ENCODE measurements at regions not wholly inside any gene's neighbourhood (a gene's known extent, or its start where the extent isn't known, plus 50 kb on each side); places are given as distances from the start of the nearest gene placed in this dataset.

- TF ChIP-seq SUZ12 (IDR thresholded peaks at IDR 0.05) (no peak), L3MBTL2 (conservative IDR thresholded peaks at IDR 0.05) (no peak), FOXM1 (IDR thresholded peaks at IDR 0.05; ENCODE audit: borderline replicate concordance) (no peak), FOXK2 (IDR thresholded peaks at IDR 0.05) (no peak), CTBP1 (IDR thresholded peaks at IDR 0.05; ENCODE audit: borderline replicate concordance) (no peak), TARDBP (IDR thresholded peaks at IDR 0.05) (no peak), ELF4 (IDR thresholded peaks at IDR 0.05) (no peak), SP1 (IDR thresholded peaks at IDR 0.05) (no peak), HDGF (IDR thresholded peaks at IDR 0.05; ENCODE audit: borderline replicate concordance) (no peak)
- DNase-seq (ENCODE audit: extremely low spot score): no peak
- ChIA-PET POLR2A (no interaction called here), CTCF (no interaction called here)
Measured at GRCh38 chr2:12824778-12825379, 108.1 kb downstream of the TRIB2 start.

- POLR2A ChIA-PET: no interaction called here
- DNase-seq (ENCODE audit: extremely low spot score): no peak
- CTCF ChIA-PET: no interaction called here
- no peak for TF ChIP-seq FOXA1 (IDR thresholded peaks at IDR 0.05)
- TF ChIP-seq ELF4 (IDR thresholded peaks at IDR 0.05): no peak
- no peak for TF ChIP-seq PKNOX1 (IDR thresholded peaks at IDR 0.05)
- TF ChIP-seq FOXM1 (IDR thresholded peaks at IDR 0.05; ENCODE audit: borderline replicate concordance): no peak
- TF ChIP-seq L3MBTL2 (conservative IDR thresholded peaks at IDR 0.05): no peak
- no peak for TF ChIP-seq HDGF (IDR thresholded peaks at IDR 0.05; ENCODE audit: borderline replicate concordance)
- TF ChIP-seq LEF1 (IDR thresholded peaks at IDR 0.05; ENCODE audit: borderline replicate concordance): no peak
- TF ChIP-seq ARNT (IDR thresholded peaks at IDR 0.05): no peak
- no peak for TF ChIP-seq NFRKB (IDR thresholded peaks at IDR 0.05)
- TF ChIP-seq ZNF384 (IDR thresholded peaks at IDR 0.05): no peak
Measured at GRCh38 chr2:12826781-12827180, 110.0 kb downstream of the TRIB2 start.

- no peak for DNase-seq (ENCODE audit: extremely low spot score)
- ChIA-PET CTCF (no interaction called here), POLR2A (no interaction called here)
- TF ChIP-seq TARDBP (IDR thresholded peaks at IDR 0.05) (no peak), HDGF (IDR thresholded peaks at IDR 0.05; ENCODE audit: borderline replicate concordance) (no peak), ELF4 (IDR thresholded peaks at IDR 0.05) (no peak), FOXA1 (IDR thresholded peaks at IDR 0.05) (no peak), L3MBTL2 (conservative IDR thresholded peaks at IDR 0.05) (no peak), SUZ12 (IDR thresholded peaks at IDR 0.05) (no peak), CTBP1 (IDR thresholded peaks at IDR 0.05; ENCODE audit: borderline replicate concordance) (no peak), BHLHE40 (IDR thresholded peaks at IDR 0.05; ENCODE audit: borderline replicate concordance) (no peak), FOXM1 (IDR thresholded peaks at IDR 0.05; ENCODE audit: borderline replicate concordance) (no peak), ARNT (IDR thresholded peaks at IDR 0.05) (no peak)
Measured at GRCh38 chr2:12827721-12828120, 111.0 kb downstream of the TRIB2 start.

- ChIA-PET POLR2A (no interaction called here), CTCF (no interaction called here)
- TF ChIP-seq SUZ12 (IDR thresholded peaks at IDR 0.05) (no peak), LEF1 (IDR thresholded peaks at IDR 0.05; ENCODE audit: borderline replicate concordance) (no peak)
- DNase-seq (ENCODE audit: extremely low spot score): no peak
Measured at GRCh38 chr2:12828980-12829379, 112.2 kb downstream of the TRIB2 start.

- DNase-seq (ENCODE audit: extremely low spot score): no peak
- ChIA-PET CTCF (no interaction called here), POLR2A (no interaction called here)
- TF ChIP-seq PKNOX1 (IDR thresholded peaks at IDR 0.05): no peak
Measured at GRCh38 chr2:12831016-12831415, 114.3 kb downstream of the TRIB2 start.

GRCh38 chr2:12834239-12834638 is 117.5 kb downstream of the TRIB2 start:
- TF ChIP-seq CTBP1 (IDR thresholded peaks at IDR 0.05; ENCODE audit: borderline replicate concordance) (no peak), BHLHE40 (IDR thresholded peaks at IDR 0.05; ENCODE audit: borderline replicate concordance) (no peak), FOXM1 (IDR thresholded peaks at IDR 0.05; ENCODE audit: borderline replicate concordance) (no peak), TARDBP (IDR thresholded peaks at IDR 0.05) (no peak), NFRKB (IDR thresholded peaks at IDR 0.05) (no peak), SUZ12 (IDR thresholded peaks at IDR 0.05) (no peak), ARNT (IDR thresholded peaks at IDR 0.05) (no peak), FOXK2 (IDR thresholded peaks at IDR 0.05) (no peak), PKNOX1 (IDR thresholded peaks at IDR 0.05) (no peak), L3MBTL2 (conservative IDR thresholded peaks at IDR 0.05) (no peak), ZNF384 (IDR thresholded peaks at IDR 0.05) (no peak), LEF1 (IDR thresholded peaks at IDR 0.05; ENCODE audit: borderline replicate concordance) (no peak), HDGF (IDR thresholded peaks at IDR 0.05; ENCODE audit: borderline replicate concordance) (no peak)
- ChIA-PET CTCF (no interaction called here), POLR2A (no interaction called here)
- no peak for DNase-seq (ENCODE audit: extremely low spot score)

GRCh38 chr2:12835733-12836132 is 119.0 kb downstream of the TRIB2 start:
- DNase-seq (ENCODE audit: extremely low spot score): no peak
- CTCF ChIA-PET: no interaction called here
- POLR2A ChIA-PET: no interaction called here

More at GRCh38 chr2:12835733-12836132, 119.0 kb downstream of the TRIB2 start:
- TF ChIP-seq L3MBTL2 (conservative IDR thresholded peaks at IDR 0.05) (no peak), FOXA1 (IDR thresholded peaks at IDR 0.05) (no peak), TARDBP (IDR thresholded peaks at IDR 0.05) (no peak), FOXK2 (IDR thresholded peaks at IDR 0.05) (no peak), ARNT (IDR thresholded peaks at IDR 0.05) (no peak), NFRKB (IDR thresholded peaks at IDR 0.05) (no peak), SP1 (IDR thresholded peaks at IDR 0.05) (no peak)

Data from HEK293T (cell line).